DMS114 treated with DMSO at 0.1 percent for 48 hours (cell line): ENCODE measurements at regions not wholly inside any gene's neighbourhood (a gene's known extent, or its start where the extent isn't known, plus 50 kb on each side); places are given as distances from the start of the nearest gene placed in this dataset.
"Not testable (repeated sequence)": the region's sequence is repeated elsewhere in the genome, so short reads cannot be mapped to it uniquely, and the experiment has no call there.

Experiments
- DNase-seq: peaks from one replicate; lab custom pipeline; 2025; ENCODE audit not compliant: unreplicated experiment; lab: John Stamatoyannopoulos, UW

GRCh38 chr21:21973806-21974205 lies 975.6 kb downstream of the NCAM2 start:
- DNase-seq: no peak

- DNase-seq: no peak
Measured at GRCh38 chr21:21996891-21997290, 998.7 kb downstream of the NCAM2 start.

- DNase-seq: no peak
Measured at GRCh38 chr21:21997390-21998333, 999.5 kb downstream of the NCAM2 start.

GRCh38 chr21:22019766-22020165 lies 1021.6 kb downstream of the NCAM2 start:
- DNase-seq: no peak

- DNase-seq: no peak
Measured at GRCh38 chr21:22020221-22020620, 1022.0 kb downstream of the NCAM2 start.

GRCh38 chr21:22023896-22024295 lies 1025.7 kb downstream of the NCAM2 start:
- not testable (repeated sequence) for DNase-seq

GRCh38 chr21:22044431-22044830 lies 1046.2 kb downstream of the NCAM2 start:
- DNase-seq: no peak

GRCh38 chr21:22046576-22046975 lies 1048.4 kb downstream of the NCAM2 start:
- DNase-seq: no peak

- no peak for DNase-seq
Measured at GRCh38 chr21:22056904-22057303, 1058.7 kb downstream of the NCAM2 start.

- DNase-seq: no peak
Measured at GRCh38 chr21:22062472-22063139, 1064.4 kb downstream of the NCAM2 start.

GRCh38 chr21:22063140-22063539 lies 1064.9 kb downstream of the NCAM2 start:
- DNase-seq: no peak

- no peak for DNase-seq
Measured at GRCh38 chr21:22076471-22076870, 1078.3 kb downstream of the NCAM2 start.

- DNase-seq: no peak
Measured at GRCh38 chr21:22083899-22084298, 1085.7 kb downstream of the NCAM2 start.

- DNase-seq: no peak
Measured at GRCh38 chr21:22096314-22096713, 1098.1 kb downstream of the NCAM2 start.

- no peak for DNase-seq
Measured at GRCh38 chr21:22106720-22107410, 1108.7 kb downstream of the NCAM2 start.

GRCh38 chr21:22115746-22116145 lies 1117.5 kb downstream of the NCAM2 start:
- no peak for DNase-seq

- no peak for DNase-seq
Measured at GRCh38 chr21:22120616-22121266, 1122.5 kb downstream of the NCAM2 start.

GRCh38 chr21:22125581-22125980 lies 1127.4 kb downstream of the NCAM2 start:
- DNase-seq: no peak

GRCh38 chr21:22128671-22129070 lies 1130.5 kb downstream of the NCAM2 start:
- DNase-seq: no peak

GRCh38 chr21:22132358-22133071 lies 1134.3 kb downstream of the NCAM2 start:
- no peak for DNase-seq
